ENCODE measurements at regions not wholly inside any gene's neighbourhood (a gene's known extent, or its start where the extent isn't known, plus 50 kb on each side); places are given as distances from the start of the nearest gene placed in this dataset.

GRCh38 chr6:98041921-98042320 is 758.9 kb upstream of the MMS22L start:
- H3K4me3 ChIP-seq (ENCODE audit: control insufficient read depth, low read depth, low read length), result no peak overlapping the region
- no peak for TF ChIP-seq CTCF (IDR thresholded peaks at IDR 0.05; ENCODE audit: control insufficient read depth, insufficient read depth, low read depth, low read length, missing control alignments)
- no peak for DNase-seq (ENCODE audit: low read depth)

- TF ChIP-seq CTCF (IDR thresholded peaks at IDR 0.05; ENCODE audit: control insufficient read depth, insufficient read depth, low read depth, low read length, missing control alignments), result no peak
- no peak for DNase-seq (ENCODE audit: low read depth)
Observed at GRCh38 chr6:98044151-98044561, 761.1 kb upstream of the MMS22L start.

GRCh38 chr6:98044791-98045470 is 761.9 kb upstream of the MMS22L start:
- no peak for DNase-seq (ENCODE audit: low read depth)
- H3K4me3 ChIP-seq (ENCODE audit: control insufficient read depth, low read depth, low read length), result no peak overlapping the region
- TF ChIP-seq CTCF (IDR thresholded peaks at IDR 0.05; ENCODE audit: control insufficient read depth, insufficient read depth, low read depth, low read length, missing control alignments), result no peak

More at GRCh38 chr6:98044151-98044561, 761.1 kb upstream of the MMS22L start:
- H3K4me3 ChIP-seq (ENCODE audit: control insufficient read depth, low read depth, low read length), result no peak overlapping the region

GRCh38 chr6:98047164-98047563 is 764.1 kb upstream of the MMS22L start:
- H3K4me3 ChIP-seq (ENCODE audit: control insufficient read depth, low read depth, low read length), result no peak overlapping the region
- no peak for DNase-seq (ENCODE audit: low read depth)
- no peak for TF ChIP-seq CTCF (IDR thresholded peaks at IDR 0.05; ENCODE audit: control insufficient read depth, insufficient read depth, low read depth, low read length, missing control alignments)

GRCh38 chr6:98047871-98048270 is 764.9 kb upstream of the MMS22L start:
- no peak for DNase-seq (ENCODE audit: low read depth)
- H3K4me3 ChIP-seq (ENCODE audit: control insufficient read depth, low read depth, low read length), result no peak overlapping the region
- no peak for TF ChIP-seq CTCF (IDR thresholded peaks at IDR 0.05; ENCODE audit: control insufficient read depth, insufficient read depth, low read depth, low read length, missing control alignments)

- no peak for DNase-seq (ENCODE audit: low read depth)
- no peak for TF ChIP-seq CTCF (IDR thresholded peaks at IDR 0.05; ENCODE audit: control insufficient read depth, insufficient read depth, low read depth, low read length, missing control alignments)
- no peak overlapping the region for H3K4me3 ChIP-seq (ENCODE audit: control insufficient read depth, low read depth, low read length)
Observed at GRCh38 chr6:98054453-98054852, 771.4 kb upstream of the MMS22L start.
